PC-3 (cell line): ENCODE measurements at regions not wholly inside any gene's neighbourhood (a gene's known extent, or its start where the extent isn't known, plus 50 kb on each side); places are given as distances from the start of the nearest gene placed in this dataset.
"Not testable (repeated sequence)": the region's sequence is repeated elsewhere in the genome, so short reads cannot be mapped to it uniquely, and the experiment has no call there.

Source experiments
- CTCF ChIP-seq: fragments of 300-600 bp; sonication (generic); conservative IDR thresholded peaks from 2 replicates; pipeline ENCODE4 v1.5.1; 2017; ENCODE audit warnings: antibody characterized with exemption, low read depth, mild to moderate bottlenecking, low read length
- EZH2phosphoT487 ChIP-seq: fragments of 300-600 bp; sonication (generic); IDR thresholded peaks from 2 replicates; pipeline ENCODE4 v1.6.1; 2018; ENCODE audit warnings: mild to moderate bottlenecking, antibody characterized with exemption, low read length, borderline replicate concordance

GRCh38 chr4:49126858-49127257 lies 140.8 kb downstream of the CWH43 start:
- not testable (repeated sequence) for TF ChIP-seq EZH2phosphoT487, CTCF
